ENCODE measurements at regions not wholly inside any gene's neighbourhood (a gene's known extent, or its start where the extent isn't known, plus 50 kb on each side); places are given as distances from the start of the nearest gene placed in this dataset.

DNA sequence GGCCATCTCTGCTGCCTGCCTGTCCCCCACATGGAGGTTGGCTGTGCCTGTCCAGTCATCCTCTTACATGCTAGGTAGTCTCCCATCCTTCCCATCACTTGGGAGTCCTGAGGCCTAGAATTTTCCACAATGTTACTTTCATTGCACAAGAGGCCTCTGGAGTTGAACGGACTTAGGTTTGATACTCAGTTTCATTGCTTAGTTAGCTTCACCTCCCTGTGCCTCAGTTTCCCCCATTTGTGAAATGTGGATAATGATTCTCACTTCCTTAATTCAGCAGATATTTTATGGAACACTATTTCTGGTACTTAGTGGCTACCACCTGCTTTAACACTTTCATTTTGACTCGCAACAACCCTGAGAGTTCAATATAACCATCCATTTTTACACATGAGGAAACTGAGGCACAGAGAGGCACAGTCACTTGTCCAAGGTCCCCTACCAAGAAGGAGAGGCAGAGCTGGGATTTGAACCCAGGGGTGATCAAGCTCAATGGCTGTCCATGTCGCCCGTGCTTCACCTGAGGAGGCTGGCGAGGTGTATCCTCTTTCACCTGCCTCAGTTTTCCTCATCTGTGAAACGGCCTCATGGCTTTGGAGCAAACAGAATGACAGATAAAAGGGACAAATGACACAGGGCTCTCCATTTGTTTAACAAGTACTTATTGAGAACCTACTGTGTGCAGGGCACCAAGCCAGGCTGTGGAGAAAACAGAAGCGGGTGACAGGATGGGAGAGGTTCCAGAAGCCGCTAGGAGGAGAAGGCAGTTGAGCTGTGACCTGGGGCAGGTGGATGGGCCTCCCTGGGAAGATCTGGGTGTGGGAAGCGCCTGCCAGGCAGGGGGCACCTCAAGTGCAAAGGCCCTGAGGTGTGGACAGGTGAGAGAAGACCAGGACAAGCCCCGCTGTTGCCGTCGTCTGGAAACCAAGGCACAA lies 154.3 kb upstream of the PTPN1 start:
- TF ChIP-seq CTCF (IDR thresholded peaks at IDR 0.05) (no peak), POLR2A (IDR thresholded peaks at IDR 0.05) (no peak)
